22Rv1 (cell line): ENCODE measurements at regions not wholly inside any gene's neighbourhood (a gene's known extent, or its start where the extent isn't known, plus 50 kb on each side); places are given as distances from the start of the nearest gene placed in this dataset.

Experiments
- H3K27ac ChIP-seq: fragments of 450-650 bp; 2 replicates; pipeline ENCODE4 v1.5.1; 2017
- ZFX ChIP-seq: fragments of 450-650 bp; IDR thresholded peaks from 2 replicates; pipeline ENCODE4 v1.6.1; 2017; ENCODE audit warnings: antibody characterized with exemption, borderline replicate concordance
- TF ChIP-seq, protein P1 (sequence below): fragments of 450-650 bp; IDR thresholded peaks from 2 replicates; pipeline ENCODE4 v1.5.1; 2017; ENCODE audit warnings: mild to moderate bottlenecking

DNA sequence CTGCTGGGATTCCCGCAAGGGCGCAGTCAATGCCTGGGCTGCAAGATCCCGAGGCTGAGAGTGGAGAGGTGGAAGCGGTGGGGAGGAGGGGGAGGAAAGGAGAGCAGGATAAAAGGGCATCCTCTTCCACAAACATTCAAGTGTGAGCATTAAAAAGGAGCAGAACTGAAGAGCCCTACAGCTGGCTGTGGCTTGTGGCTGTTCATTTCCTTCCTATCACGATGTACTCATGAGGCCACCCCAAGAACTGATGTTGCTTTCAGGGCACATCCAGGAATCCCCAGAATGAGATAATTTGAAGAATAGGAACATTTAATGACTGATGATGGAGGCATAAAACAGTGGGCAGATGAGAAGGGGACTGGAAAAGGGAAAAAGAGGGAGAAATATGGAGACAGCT is 230.8 kb upstream of the SMIM21 start:
- no peak for TF ChIP-seq ZFX
- TF ChIP-seq, protein P1, sequence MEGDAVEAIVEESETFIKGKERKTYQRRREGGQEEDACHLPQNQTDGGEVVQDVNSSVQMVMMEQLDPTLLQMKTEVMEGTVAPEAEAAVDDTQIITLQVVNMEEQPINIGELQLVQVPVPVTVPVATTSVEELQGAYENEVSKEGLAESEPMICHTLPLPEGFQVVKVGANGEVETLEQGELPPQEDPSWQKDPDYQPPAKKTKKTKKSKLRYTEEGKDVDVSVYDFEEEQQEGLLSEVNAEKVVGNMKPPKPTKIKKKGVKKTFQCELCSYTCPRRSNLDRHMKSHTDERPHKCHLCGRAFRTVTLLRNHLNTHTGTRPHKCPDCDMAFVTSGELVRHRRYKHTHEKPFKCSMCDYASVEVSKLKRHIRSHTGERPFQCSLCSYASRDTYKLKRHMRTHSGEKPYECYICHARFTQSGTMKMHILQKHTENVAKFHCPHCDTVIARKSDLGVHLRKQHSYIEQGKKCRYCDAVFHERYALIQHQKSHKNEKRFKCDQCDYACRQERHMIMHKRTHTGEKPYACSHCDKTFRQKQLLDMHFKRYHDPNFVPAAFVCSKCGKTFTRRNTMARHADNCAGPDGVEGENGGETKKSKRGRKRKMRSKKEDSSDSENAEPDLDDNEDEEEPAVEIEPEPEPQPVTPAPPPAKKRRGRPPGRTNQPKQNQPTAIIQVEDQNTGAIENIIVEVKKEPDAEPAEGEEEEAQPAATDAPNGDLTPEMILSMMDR, result no peak
- H3K27ac ChIP-seq, result no peak overlapping the region

DNA sequence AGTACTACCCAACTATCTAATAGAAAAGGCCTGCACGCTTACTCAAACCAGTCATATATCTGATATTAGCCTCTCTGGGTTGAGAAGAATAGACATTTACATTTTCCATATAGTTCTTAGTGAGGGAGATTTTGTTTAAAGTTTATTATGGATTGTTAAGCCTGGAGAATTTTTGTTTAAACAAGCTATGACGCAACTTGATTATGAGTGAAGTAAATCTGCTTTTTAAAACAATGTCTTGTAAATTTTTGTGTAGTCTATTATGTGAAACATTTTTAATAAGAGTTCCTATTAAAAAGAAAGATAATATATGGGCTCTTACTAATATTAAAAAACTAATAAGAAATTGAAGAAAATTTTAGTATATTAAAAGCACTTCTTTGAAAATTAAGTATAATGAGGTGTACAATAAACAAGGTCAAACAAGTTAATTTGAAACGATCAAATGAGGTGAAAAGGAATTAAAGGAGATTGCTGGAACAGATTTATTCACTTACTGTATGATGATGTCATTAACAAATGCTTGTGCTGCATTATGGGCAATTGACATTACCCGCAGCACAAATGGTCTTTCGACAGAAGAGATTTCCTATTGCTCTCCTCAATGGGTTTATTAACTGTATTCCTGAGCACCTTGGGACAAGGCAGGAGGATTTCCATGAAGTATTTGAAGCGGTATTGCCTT is 229.2 kb upstream of the SMIM21 start:
- no peak overlapping the region for H3K27ac ChIP-seq
- TF ChIP-seq ZFX, result no peak
- TF ChIP-seq, protein P1, result no peak

DNA sequence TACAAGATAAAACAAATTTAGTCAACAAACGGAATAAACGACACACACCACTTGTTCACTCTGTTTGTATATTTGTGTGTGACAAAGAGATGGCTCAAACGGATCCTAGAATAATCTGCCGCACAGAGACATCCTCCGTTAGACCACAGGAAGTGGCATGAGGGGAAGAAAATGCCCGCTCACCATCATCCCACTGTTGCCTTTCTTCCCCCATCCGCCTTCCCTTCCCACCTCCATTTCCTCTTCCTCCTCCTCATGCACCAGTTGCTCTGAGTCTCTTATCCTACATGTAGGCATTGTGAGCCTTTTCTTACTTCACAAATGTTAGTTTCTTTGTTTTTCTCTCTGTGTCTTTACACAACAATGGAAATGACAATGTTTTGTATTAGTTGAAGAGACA is 228.5 kb upstream of the SMIM21 start:
- no peak overlapping the region for H3K27ac ChIP-seq
- TF ChIP-seq ZFX, result no peak
- TF ChIP-seq, protein P1, result no peak

DNA sequence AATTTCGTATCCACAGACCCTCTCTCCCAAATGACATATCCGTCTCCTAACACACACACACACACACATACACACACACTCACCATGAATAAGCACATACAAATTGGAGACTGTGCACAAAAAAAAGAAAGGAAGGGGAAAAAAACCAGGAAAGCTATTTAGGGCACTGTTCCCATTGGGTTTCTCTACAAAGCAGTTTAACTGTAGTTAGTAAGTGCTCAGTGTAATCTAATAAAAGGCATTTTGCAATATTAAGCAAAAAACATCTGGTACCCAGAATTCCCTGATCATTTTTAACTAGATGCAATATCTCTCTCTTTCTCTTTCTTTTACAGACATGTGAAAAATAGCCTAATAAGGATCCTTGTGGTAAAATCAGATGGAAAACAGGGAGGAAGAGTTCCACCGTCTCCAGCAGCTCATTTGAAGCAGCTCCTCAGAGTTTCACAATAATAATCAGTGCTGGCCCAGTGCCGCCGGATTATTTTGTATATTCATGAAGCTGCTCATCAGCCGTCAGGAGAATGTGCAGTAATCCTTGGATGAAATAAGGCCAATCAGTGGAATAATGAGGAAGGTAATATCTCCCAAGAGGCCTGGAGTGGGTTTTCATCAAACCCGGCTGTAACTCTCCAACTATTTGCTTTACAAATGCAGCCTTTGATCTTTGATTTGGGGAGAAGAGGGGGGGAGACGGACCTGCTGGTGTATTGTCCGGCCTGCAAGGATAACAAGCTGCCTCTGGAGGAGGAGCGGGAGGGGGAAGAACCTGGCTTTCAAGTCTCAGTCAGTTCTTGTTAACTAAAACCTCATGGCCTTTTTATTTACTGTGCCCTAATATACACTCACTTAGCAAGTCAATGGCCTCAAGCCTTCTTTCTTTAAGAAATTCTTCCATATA is 227.6 kb upstream of the SMIM21 start:
- no peak overlapping the region for H3K27ac ChIP-seq
- no peak for TF ChIP-seq ZFX

DNA sequence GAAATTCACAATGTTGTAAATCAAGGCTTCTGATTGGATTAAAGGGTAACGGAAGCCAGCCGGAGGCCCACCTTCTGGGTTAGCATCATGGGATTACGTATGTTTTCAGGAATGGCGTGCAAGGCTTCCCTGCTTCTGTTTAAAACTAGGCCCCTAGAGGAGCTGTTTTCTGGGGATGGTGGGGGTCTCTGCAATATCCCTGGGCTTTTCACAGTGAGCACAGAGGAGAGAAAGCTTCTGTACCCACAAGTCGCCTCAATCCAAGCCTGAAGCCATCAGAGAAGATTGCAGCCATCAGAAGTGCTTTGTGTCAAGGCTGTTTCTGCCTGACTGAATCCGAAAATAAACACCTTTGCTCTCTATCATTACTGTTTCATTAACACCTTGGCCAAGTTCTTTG is 226.9 kb upstream of the SMIM21 start:
- H3K27ac ChIP-seq, result no peak overlapping the region
- TF ChIP-seq, protein P1, result no peak
- TF ChIP-seq ZFX, result no peak

DNA sequence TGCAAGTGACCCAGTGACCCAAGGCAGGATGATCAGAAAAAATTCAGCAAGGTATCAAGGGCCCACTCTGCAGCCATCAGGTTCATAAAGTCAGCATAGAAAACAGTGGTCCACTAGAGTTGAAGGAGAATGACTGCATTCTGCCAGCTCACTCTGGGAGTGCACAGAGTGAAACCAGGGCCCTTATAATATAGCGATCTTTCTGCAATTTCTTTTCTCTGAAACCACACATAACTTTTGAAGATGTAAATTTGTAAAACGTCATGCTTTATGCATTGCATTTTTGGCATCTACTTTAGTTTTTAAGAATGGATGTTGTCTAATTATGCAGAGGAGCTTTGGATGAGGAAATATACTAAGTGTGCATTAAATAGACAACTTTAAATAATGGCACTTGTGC is 225.0 kb upstream of the SMIM21 start:
- no peak overlapping the region for H3K27ac ChIP-seq
- TF ChIP-seq ZFX, result no peak
- TF ChIP-seq, protein P1, result no peak

DNA sequence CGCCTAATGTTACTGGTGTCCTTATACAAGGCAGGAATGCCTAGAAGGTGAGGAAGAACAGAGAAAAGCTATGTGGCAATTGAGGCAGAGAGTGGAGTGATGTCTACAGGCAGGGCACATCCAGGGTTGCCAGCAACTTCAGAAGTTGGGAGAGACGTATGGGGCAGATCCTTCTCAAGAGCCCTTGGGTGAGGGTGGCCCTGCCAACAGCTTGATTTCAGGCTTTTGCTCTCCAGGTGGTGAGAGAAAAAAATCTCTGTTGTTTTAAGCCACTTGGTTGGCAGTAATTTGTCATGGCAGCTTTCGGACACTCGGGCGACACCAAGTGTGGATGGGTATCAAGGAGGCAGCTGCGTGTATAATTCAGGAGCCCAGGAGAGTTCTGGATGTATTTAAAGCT is 217.4 kb upstream of the SMIM21 start:
- H3K27ac ChIP-seq, result no peak overlapping the region
- TF ChIP-seq ZFX, result no peak
- TF ChIP-seq, protein P1, result no peak
